SK-N-DZ (cell line): ENCODE measurements at regions not wholly inside any gene's neighbourhood (a gene's known extent, or its start where the extent isn't known, plus 50 kb on each side); places are given as distances from the start of the nearest gene placed in this dataset.

Source experiments
- DNase-seq: peaks from one replicate; pipeline ENCODE4 v3.0.0-alpha.2; 2015; ENCODE audit warnings: low spot score

DNA sequence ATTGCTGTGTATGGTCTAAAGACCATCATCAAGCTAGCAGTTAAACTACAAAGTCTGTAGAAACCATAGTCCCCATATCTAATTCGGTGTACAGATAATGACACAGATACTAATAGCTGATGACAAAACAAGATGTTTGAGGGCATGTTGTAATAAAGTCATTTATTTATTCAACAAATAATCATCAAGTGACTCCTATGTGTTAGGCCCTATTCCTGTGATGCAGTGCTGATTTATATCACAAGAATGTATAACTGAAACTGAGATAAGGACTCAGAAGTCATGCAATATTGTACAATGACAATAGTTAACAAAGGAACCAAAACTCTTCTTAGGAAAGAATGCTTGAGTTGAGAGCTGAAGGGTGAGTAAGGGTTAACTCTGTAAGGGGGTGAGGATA, 315.0 kb upstream of the NR3C2 start:
- DNase-seq: no peak

- no peak for DNase-seq
These were observed 307.2 kb upstream of the NR3C2 start for GRCh38 chr4:148749403-148749802.

DNA sequence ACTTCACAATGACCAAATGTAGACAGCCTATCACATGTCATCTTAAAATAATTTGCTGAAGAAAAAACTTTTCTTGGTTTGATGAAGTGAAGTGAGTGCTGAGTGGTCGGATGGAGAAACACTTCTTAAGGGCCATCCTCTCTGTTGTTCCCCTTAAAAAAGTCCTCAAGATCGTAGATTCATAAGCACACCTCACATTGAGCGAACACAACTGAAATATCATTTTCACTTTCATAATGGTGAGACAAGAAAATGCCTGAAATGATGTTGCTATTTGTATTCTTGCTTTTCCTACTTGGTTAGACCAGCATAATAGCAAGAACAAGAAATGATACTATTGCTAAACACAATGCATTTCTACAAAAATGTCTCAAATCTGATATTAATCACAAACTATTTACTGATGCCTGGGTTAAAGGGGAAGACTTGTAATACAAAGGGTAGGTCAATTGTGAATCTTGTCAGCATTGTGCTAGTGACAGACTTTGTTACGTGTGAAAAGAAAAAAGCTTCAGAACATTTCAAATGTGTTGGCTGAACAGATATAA, 305.6 kb upstream of the NR3C2 start:
- DNase-seq: no peak

DNA sequence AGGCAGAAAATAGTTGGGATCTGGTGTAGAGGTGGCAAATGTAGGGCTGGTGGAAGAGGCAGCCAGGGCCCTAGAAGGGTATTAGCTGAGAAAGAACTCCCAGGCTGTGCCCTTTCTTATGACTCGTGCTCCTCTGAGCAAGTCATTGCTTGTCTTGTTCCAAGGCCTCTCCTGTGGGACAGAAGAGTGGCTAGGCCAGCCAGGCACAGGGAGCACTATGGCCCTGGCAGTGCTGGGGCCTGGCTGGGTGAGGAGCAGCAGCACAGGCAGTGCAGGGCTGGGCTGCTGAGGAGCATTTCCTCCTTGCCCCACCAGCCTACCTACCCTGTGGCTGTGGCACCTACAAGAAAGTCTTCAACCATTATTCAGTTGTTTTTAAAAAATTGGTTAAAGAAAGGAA, 298.5 kb upstream of the NR3C2 start:
- no peak for DNase-seq

DNA sequence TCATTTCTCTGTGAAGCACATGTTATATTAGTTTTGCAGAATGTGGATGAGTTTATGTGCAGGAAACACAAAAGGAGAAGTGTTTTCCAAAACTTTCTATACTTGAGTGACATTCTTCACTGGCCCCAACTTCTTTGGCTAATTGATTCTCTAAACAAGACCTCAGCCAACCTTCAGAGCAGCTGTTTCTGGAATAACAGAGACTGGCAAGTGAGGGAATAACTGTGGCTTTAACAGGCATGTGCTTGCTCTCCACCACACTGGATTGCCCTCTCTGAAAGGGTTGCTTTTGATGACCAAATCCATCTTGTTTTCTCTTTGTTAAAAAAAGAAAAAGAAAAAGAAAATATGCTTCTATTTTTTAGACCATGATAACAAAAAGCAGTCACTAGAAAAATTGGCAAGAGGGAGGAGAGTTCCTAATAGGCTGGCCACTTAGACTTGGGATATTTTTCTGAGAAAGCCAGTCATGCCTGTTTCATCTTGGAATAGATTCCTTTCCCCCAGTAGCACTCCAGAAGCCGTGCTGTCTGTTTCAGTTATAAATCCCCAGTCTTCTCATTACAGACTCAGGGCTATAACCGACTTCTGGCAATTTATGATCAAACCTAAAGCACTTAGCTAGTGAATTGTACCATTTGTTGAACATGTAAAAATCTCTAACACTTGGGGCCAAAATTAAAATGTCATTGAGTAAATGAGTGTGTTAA, 295.0 kb upstream of the NR3C2 start:
- DNase-seq: no peak

- no peak for DNase-seq
These were observed 293.4 kb upstream of the NR3C2 start for GRCh38 chr4:148735432-148736155.

- DNase-seq: no peak
These were observed 288.6 kb upstream of the NR3C2 start for GRCh38 chr4:148730766-148731165.

GRCh38 chr4:148730082-148730640, 287.9 kb upstream of the NR3C2 start:
- DNase-seq: no peak

GRCh38 chr4:148717988-148718387, 275.8 kb upstream of the NR3C2 start:
- DNase-seq: no peak

DNA sequence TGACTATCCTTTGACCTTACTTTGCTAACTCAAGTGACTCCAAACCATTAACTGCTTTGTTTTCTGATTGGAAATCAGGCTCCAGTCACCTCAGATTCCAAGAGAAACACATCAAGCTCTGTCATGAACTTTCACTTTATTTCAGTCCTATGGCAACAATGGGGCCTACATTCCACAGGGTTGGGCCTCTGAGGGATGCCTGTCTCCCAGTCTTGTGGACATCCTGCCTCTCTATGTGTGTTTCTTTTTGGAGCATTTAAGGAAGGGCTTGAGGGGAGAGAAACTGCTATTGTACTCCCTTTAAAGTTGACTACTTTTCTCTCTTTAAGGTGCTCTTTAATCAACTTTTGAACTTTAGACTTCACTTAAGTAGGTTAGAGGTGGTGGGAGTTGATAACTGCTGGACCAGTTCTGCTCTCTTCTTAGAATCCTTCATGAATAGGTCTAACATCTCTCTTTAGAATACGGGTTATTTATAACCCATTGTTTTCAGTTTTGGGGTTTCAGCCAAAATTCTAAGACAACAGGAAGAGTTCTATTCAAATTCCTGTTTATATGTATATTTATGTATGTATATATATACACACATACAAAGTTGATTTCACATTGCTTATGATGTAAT, 274.3 kb upstream of the NR3C2 start:
- DNase-seq: no peak

DNA sequence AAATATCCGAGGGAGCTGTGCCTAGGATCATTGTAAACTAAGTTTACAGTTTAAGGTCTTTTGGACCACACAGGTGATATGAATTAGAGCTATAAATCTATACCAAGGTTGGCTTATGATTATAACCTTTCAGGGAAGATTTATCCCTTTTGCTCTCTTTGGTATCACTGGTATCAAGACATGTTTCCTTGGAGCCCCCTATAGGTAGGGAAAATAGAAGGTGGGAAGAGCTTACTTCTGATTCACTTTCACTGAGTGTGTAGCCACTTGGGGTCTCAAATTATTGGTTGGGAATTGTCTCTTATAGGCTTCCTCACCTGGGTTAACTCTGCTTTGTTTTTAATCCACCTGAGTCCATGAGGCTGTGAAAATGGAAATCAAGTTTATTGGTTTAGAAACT, 262.1 kb upstream of the NR3C2 start:
- DNase-seq: no peak

- DNase-seq: no peak
These were observed 252.5 kb upstream of the NR3C2 start for GRCh38 chr4:148694702-148695101.

DNA sequence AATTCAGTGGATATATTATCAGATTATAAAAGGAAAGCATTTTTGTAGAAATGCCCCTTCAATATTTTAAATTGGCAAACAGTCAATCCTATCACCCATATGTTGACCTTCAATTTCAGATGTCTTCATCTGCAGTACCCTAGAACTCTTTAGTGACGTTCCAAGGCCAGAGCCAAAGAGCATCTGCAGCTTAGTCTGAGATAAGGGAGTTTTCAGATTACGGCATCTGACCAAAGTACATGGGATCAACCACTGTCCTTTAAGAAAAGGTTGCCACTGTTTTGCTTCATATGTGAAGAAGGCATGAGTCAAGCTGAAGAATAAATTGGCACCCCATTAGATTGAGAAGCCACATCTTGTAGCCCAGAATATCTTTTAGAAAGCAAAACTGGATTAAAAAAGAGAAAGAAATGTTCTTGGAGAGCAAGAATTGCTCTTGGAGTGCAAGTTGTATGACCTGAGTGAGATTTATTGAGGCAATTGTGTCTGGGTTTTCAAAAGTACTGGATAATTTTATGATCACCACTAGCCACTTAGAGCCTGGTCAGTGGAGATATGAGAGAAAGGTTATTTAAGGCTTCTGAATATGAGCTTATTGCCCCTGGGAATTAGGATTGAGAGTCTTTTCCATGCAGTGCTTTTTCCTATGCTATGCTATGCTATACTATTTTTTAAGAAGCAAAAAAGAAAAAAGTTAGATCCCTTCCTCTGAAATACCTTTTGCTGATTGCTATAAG, 251.9 kb upstream of the NR3C2 start:
- DNase-seq: no peak

GRCh38 chr4:148692242-148692641, 250.0 kb upstream of the NR3C2 start:
- DNase-seq: no peak

- DNase-seq: no peak
These were observed 244.2 kb upstream of the NR3C2 start for GRCh38 chr4:148686449-148686848.

DNA sequence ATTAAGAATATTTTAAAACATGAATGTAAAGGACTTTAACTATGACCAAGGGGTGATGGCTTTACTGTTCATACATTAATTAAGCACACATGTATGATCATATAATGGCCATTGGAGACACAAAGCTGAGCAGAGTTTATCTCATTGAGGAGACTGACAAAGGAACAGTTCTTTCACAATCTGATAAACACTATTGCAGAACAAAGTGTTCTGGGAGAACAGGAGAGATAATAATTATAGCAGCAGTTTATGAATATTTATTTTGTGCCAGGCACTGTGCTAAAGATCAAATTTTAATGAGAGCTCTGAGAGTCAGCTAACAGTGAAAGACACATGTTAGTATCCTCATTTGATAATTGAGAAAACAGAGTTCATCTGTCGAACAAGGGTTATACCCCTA, 242.4 kb upstream of the NR3C2 start:
- no peak for DNase-seq

DNA sequence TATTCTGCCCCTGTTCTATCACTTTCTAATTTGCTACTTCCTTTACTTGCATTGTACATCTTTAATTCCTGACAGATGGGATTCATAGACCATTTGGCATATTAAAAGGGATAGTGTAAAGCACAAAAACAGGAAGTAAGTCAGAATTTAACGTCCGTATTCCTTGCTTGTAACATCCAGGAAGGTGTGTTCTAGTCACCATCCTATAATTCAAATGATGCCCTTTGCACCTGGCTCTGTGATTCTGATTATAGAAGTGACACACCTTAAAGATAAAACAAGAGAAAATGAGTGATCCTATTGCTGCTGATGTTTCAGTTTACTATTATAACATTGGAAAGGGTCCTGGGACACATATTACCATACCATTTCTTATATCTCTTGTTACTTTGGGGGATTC, 238.7 kb upstream of the NR3C2 start:
- DNase-seq: no peak

GRCh38 chr4:148676344-148676743, 234.1 kb upstream of the NR3C2 start:
- DNase-seq: no peak

DNA sequence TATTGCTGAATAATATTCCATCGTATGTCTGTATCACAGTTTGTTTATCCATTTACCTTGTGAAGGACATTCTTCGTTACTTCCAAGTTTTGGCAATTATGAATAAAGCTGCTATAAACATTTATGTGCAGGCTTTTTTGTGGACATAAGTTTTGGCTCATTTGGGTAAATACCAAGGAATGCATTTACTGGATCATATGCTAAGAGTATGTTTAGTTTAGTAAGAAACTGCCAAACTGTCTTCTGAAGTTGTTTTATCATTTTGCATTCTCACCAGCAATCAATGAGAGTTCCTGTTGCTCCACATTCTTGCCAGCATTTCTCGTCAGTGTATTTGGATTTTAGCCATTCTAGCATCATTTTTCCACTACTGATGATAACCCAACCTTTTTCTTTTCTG, 232.7 kb upstream of the NR3C2 start:
- no peak for DNase-seq

GRCh38 chr4:148664636-148665035, 222.4 kb upstream of the NR3C2 start:
- DNase-seq: no peak

DNA sequence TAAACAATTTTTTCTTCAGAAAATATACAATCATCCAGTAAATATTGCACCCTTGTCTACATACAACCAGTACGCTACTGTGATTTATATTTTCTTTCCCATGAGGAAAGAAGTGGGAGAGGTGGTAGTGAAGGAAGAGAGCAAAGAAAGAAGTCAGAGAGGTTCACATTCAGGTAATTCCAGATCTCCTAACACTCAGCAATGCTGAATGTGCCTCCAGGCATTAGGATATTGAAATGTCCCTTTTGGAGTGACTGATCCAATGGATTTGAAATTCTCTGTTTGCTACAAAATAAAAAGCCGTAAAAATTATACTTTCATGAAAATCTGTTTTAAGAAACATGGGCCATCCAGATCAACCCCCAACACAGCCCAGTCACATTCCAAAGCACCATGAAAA, 211.9 kb upstream of the NR3C2 start:
- no peak for DNase-seq

- DNase-seq: no peak
These were observed 211.5 kb upstream of the NR3C2 start for GRCh38 chr4:148653681-148654080.
